CD4-positive, CD25-positive, alpha-beta regulatory T cell (primary cell): ENCODE measurements at regions not wholly inside any gene's neighbourhood (a gene's known extent, or its start where the extent isn't known, plus 50 kb on each side); places are given as distances from the start of the nearest gene placed in this dataset.
A peak's percentile ranks its signal among the peaks of the same experiment; 100 is the strongest.

Source experiments
- ATAC-seq, 2 donors: fragments of 150-1000 bp; cut with Tn5 transposase; one replicate each; pipeline ENCODE4 v1.10.0; 2021; ENCODE audit warnings: low read depth in 2 of 2, moderate number of reproducible peaks in 2 of 2, moderate library complexity in 1 of 2
- DNase-seq, 3 donors: peaks; one replicate each; pipeline versions ENCODE4 v3.0.0 to v3.0.0-alpha.2; 2012 to 2022; ENCODE audit warnings: mixed read lengths in 1 of 3
- H3K27ac ChIP-seq: one replicate; pipeline ENCODE4 v1.7.0; 2013; ENCODE audit warnings: mild to moderate bottlenecking, low read length; ENCODE audit not compliant: insufficient read depth, poor library complexity, severe bottlenecking
- H3K27me3 ChIP-seq: one replicate; pipeline ENCODE4 v1.7.0; 2013; ENCODE audit warnings: low read length; ENCODE audit not compliant: control insufficient read depth, insufficient read depth
- H3K36me3 ChIP-seq: one replicate; pipeline ENCODE4 v1.7.0; 2013; ENCODE audit warnings: mild to moderate bottlenecking, low read length, moderate library complexity; ENCODE audit not compliant: control insufficient read depth, insufficient read depth
- H3K4me1 ChIP-seq: 2 replicates; pipeline ENCODE4 v1.7.0; 2013; ENCODE audit warnings: mild to moderate bottlenecking, low read length; ENCODE audit not compliant: insufficient read depth, control insufficient read depth, poor library complexity, severe bottlenecking
- H3K4me3 ChIP-seq: one replicate; pipeline ENCODE4 v1.7.0; 2013; ENCODE audit warnings: low read depth, mild to moderate bottlenecking, low read length, moderate library complexity
- H3K9me3 ChIP-seq, 2 experiments: 1 replicate in 1 of 2; 2 replicates in 1 of 2; pipeline ENCODE4 v1.7.0; 2013; ENCODE audit warnings: low read length in 2 of 2, mild to moderate bottlenecking in 1 of 2, moderate library complexity in 1 of 2; ENCODE audit not compliant: control insufficient read depth in 2 of 2
- H3K27ac Mint-ChIP-seq, 3 donors: one replicate each; pipeline ENCODE4 v1.8.0; 2020 to 2022; ENCODE audit warnings: mild to moderate bottlenecking in 3 of 3, mixed read lengths in 3 of 3, moderate library complexity in 2 of 3
- H3K27me3 Mint-ChIP-seq: one replicate; pipeline ENCODE4 v1.8.0; 2022; ENCODE audit warnings: mild to moderate bottlenecking, mixed read lengths
- H3K36me3 Mint-ChIP-seq: one replicate; pipeline ENCODE4 v1.8.0; 2020; ENCODE audit warnings: mixed read lengths
- H3K4me1 Mint-ChIP-seq, 4 donors: one replicate each; pipeline ENCODE4 v1.8.0; 2020 to 2022; ENCODE audit warnings: mixed read lengths in 4 of 4, mild to moderate bottlenecking in 1 of 4
- H3K4me3 Mint-ChIP-seq, 4 donors: one replicate each; pipeline ENCODE4 v1.8.0; 2020 to 2022; ENCODE audit warnings: mild to moderate bottlenecking in 4 of 4, mixed read lengths in 4 of 4, moderate library complexity in 3 of 4
- H3K9me3 Mint-ChIP-seq, 7 donors: one replicate each; pipeline ENCODE4 v1.8.0; 2020 to 2022; ENCODE audit warnings: mixed read lengths in 7 of 7, mild to moderate bottlenecking in 3 of 7, moderate library complexity in 2 of 7

GRCh38 chr10:110421512-110422138, 76.1 kb upstream of the DUSP5 start:
- Mint-ChIP-seq H3K9me3 (peaks cover 0 to 2% (median 0%) of the 10 kb centered on the region in 7 donors), H3K27me3 (no peaks in the 10 kb centered on the region), H3K4me3 (no peak overlapping the region), H3K27ac (peak overlapping the region in 1 of 3 donors; percentile 64), H3K36me3 (no peaks in the 10 kb centered on the region), H3K4me1 (peaks cover 6 to 28% (median 20%) of the 10 kb centered on the region in 4 donors)
- Histone ChIP-seq H3K27ac (no peak overlapping the region), H3K27me3 (no peaks in the 10 kb centered on the region), H3K9me3 (no peaks in the 10 kb centered on the region), H3K36me3 (no peaks in the 10 kb centered on the region), H3K4me1 (peaks cover 7% of the 10 kb centered on the region), H3K4me3 (no peak overlapping the region)
- DNase-seq (no peak), ATAC-seq (no peak)

GRCh38 chr10:110422548-110422947, 75.2 kb upstream of the DUSP5 start:
- H3K27me3 ChIP-seq: no peaks in the 10 kb centered on the region
- no peak overlapping the region for H3K27ac ChIP-seq
- peaks cover 7% of the 10 kb centered on the region for H3K4me1 ChIP-seq
- no peak overlapping the region for H3K4me3 ChIP-seq
- DNase-seq (no peak), ATAC-seq (no peak)
- peaks cover 6 to 28% (median 20%) of the 10 kb centered on the region in 4 donors for H3K4me1 Mint-ChIP-seq
- no peak overlapping the region for H3K27ac Mint-ChIP-seq
- peaks cover 0 to 2% (median 0%) of the 10 kb centered on the region in 7 donors for H3K9me3 Mint-ChIP-seq
- H3K27me3 Mint-ChIP-seq: no peaks in the 10 kb centered on the region
- H3K9me3 ChIP-seq: no peaks in the 10 kb centered on the region
- H3K36me3 ChIP-seq: no peaks in the 10 kb centered on the region
- H3K4me3 Mint-ChIP-seq: no peak overlapping the region
- no peaks in the 10 kb centered on the region for H3K36me3 Mint-ChIP-seq

GRCh38 chr10:110423650-110424049, 74.1 kb upstream of the DUSP5 start:
- H3K4me3 Mint-ChIP-seq: no peak overlapping the region
- H3K4me1 ChIP-seq: peaks cover 7% of the 10 kb centered on the region
- no peaks in the 10 kb centered on the region for H3K27me3 ChIP-seq
- H3K4me3 ChIP-seq: no peak overlapping the region
- no peaks in the 10 kb centered on the region for H3K9me3 ChIP-seq
- peaks cover 0 to 2% (median 0%) of the 10 kb centered on the region in 7 donors for H3K9me3 Mint-ChIP-seq
- H3K27me3 Mint-ChIP-seq: no peaks in the 10 kb centered on the region
- no peak overlapping the region for H3K27ac Mint-ChIP-seq
- DNase-seq (no peak), ATAC-seq (no peak)
- H3K36me3 ChIP-seq: no peaks in the 10 kb centered on the region
- peaks cover 6 to 28% (median 20%) of the 10 kb centered on the region in 4 donors for H3K4me1 Mint-ChIP-seq
- no peaks in the 10 kb centered on the region for H3K36me3 Mint-ChIP-seq
- no peak overlapping the region for H3K27ac ChIP-seq

GRCh38 chr10:110425684-110426293, 71.9 kb upstream of the DUSP5 start:
- Histone ChIP-seq H3K36me3 (no peaks in the 10 kb centered on the region), H3K27ac (no peak overlapping the region), H3K4me1 (no peaks in the 10 kb centered on the region), H3K9me3 (no peaks in the 10 kb centered on the region), H3K27me3 (no peaks in the 10 kb centered on the region), H3K4me3 (no peak overlapping the region)
- peaks cover 4% of the 10 kb centered on the region for H3K36me3 Mint-ChIP-seq
- peaks cover 0 to 2% (median 0%) of the 10 kb centered on the region in 7 donors for H3K9me3 Mint-ChIP-seq
- H3K4me3 Mint-ChIP-seq: no peak overlapping the region
- H3K27me3 Mint-ChIP-seq: no peaks in the 10 kb centered on the region
- peaks cover 0 to 11% (median 8%) of the 10 kb centered on the region in 4 donors for H3K4me1 Mint-ChIP-seq
- DNase-seq: peak in 1 of 3 donors; percentile 68
- peak overlapping the region in 1 of 3 donors; percentile 63 for H3K27ac Mint-ChIP-seq
- peak; percentile 23 to 47 for ATAC-seq

GRCh38 chr10:110426294-110427181, 71.2 kb upstream of the DUSP5 start:
- Histone ChIP-seq H3K27me3 (no peaks in the 10 kb centered on the region), H3K9me3 (no peaks in the 10 kb centered on the region), H3K36me3 (no peaks in the 10 kb centered on the region), H3K4me3 (no peak overlapping the region), H3K27ac (no peak overlapping the region), H3K4me1 (no peaks in the 10 kb centered on the region)
- Mint-ChIP-seq H3K4me1 (peaks cover 0 to 4% (median under 1%) of the 10 kb centered on the region in 4 donors), H3K27ac (peak overlapping the region in 2 of 3 donors; percentile 63 to 64), H3K4me3 (no peak overlapping the region), H3K36me3 (peaks cover 4% of the 10 kb centered on the region), H3K27me3 (no peaks in the 10 kb centered on the region), H3K9me3 (peaks cover 0 to 2% (median 0%) of the 10 kb centered on the region in 7 donors)
- no peak for DNase-seq
- ATAC-seq: peak in 1 of 2 donors; percentile 23

GRCh38 chr10:110429301-110429700, 68.4 kb upstream of the DUSP5 start:
- Histone ChIP-seq H3K27ac (no peak overlapping the region), H3K9me3 (no peaks in the 10 kb centered on the region), H3K27me3 (no peaks in the 10 kb centered on the region), H3K36me3 (no peaks in the 10 kb centered on the region), H3K4me3 (no peak overlapping the region), H3K4me1 (no peaks in the 10 kb centered on the region)
- DNase-seq: no peak
- Mint-ChIP-seq H3K9me3 (peaks cover 0 to 2% (median 0%) of the 10 kb centered on the region in 7 donors), H3K36me3 (peaks cover 4% of the 10 kb centered on the region), H3K4me1 (peaks cover 0 to 5% (median 1%) of the 10 kb centered on the region in 4 donors), H3K27me3 (no peaks in the 10 kb centered on the region), H3K4me3 (no peak overlapping the region), H3K27ac (no peak overlapping the region)
- ATAC-seq: no peak

GRCh38 chr10:110430340-110431273, 67.1 kb upstream of the DUSP5 start:
- Histone ChIP-seq H3K4me3 (no peak overlapping the region), H3K27me3 (no peaks in the 10 kb centered on the region), H3K36me3 (no peaks in the 10 kb centered on the region), H3K4me1 (no peaks in the 10 kb centered on the region), H3K27ac (no peak overlapping the region), H3K9me3 (no peaks in the 10 kb centered on the region)
- no peaks in the 10 kb centered on the region for H3K27me3 Mint-ChIP-seq
- H3K4me3 Mint-ChIP-seq: peak overlapping the region in 1 of 4 donors; percentile 48
- no peak for DNase-seq
- peaks cover 0 to 2% (median 0%) of the 10 kb centered on the region in 7 donors for H3K9me3 Mint-ChIP-seq
- no peak for ATAC-seq
- H3K36me3 Mint-ChIP-seq: peaks cover 4% of the 10 kb centered on the region
- H3K27ac Mint-ChIP-seq: no peak overlapping the region
- peaks cover 0 to 5% (median 1%) of the 10 kb centered on the region in 4 donors for H3K4me1 Mint-ChIP-seq
